ENCODE measurements at regions not wholly inside any gene's neighbourhood (a gene's known extent, or its start where the extent isn't known, plus 50 kb on each side); places are given as distances from the start of the nearest gene placed in this dataset.

DNA sequence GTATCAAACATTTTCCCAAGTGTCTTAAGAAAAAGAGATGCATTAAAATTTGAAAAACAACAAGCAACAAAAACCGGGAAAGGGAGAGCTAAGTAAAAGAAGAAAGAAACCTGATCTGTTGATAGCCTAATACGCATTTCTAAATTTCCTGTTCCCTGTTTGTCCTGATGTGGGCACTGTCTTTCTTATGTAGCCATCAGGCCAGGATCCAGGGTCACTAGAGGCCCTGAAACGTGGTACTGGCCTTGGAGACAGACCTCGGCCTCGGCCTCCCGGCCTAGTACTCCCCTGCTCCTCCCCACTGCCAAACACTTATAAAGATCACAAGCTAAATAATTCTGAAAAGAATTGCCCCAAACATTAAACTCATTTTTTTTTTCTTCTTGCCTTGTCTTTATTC, 547.2 kb downstream of the IRX1 start:
- no peak for DNase-seq

GRCh38 chr5:4144411-4145007, 548.9 kb downstream of the IRX1 start:
- no peak for DNase-seq

GRCh38 chr5:4145511-4145910, 549.9 kb downstream of the IRX1 start:
- DNase-seq: no peak

- DNase-seq: no peak
Observed at GRCh38 chr5:4148009-4148408, 552.4 kb downstream of the IRX1 start.

DNA sequence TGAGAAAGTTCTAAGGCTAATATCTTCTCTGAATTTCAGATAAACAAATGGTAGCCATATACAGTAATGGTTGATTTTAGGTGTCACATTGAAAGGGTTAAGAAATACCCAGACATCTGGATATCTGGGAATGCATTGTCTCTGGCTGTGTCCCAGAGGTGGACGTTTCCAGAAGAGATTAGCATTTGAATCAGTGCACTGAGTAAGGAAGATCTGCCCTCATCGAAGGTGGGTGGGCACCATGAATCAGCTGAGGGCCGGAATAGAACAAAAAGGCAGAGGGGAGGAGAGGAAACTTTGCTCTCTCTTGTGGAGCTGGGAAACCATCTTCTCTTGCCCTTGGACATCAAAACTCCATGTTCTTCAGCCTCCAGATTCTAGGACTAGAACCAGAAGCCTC, 554.4 kb downstream of the IRX1 start:
- no peak for DNase-seq

DNA sequence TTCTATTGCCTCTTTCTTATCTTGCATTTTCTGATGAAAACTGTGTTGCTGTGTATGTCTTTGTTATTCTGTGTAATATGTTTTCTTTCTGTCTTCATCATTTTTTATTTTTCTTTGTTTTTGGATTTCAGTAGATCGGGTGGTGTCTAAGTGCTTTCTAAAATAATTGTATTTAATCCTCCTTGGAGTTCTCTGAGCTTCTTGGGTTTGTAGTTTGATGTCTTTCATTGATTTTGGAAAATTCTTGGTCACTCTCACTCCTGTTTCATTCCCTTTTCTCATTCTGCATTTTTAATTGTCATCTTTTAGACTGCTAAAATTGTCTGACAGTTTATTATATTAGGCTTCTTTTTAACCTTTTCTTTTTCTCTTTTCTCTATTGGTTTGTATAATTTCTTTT, 560.5 kb downstream of the IRX1 start:
- no peak for DNase-seq

- DNase-seq: no peak
Observed at GRCh38 chr5:4156889-4157288, 561.3 kb downstream of the IRX1 start.

DNA sequence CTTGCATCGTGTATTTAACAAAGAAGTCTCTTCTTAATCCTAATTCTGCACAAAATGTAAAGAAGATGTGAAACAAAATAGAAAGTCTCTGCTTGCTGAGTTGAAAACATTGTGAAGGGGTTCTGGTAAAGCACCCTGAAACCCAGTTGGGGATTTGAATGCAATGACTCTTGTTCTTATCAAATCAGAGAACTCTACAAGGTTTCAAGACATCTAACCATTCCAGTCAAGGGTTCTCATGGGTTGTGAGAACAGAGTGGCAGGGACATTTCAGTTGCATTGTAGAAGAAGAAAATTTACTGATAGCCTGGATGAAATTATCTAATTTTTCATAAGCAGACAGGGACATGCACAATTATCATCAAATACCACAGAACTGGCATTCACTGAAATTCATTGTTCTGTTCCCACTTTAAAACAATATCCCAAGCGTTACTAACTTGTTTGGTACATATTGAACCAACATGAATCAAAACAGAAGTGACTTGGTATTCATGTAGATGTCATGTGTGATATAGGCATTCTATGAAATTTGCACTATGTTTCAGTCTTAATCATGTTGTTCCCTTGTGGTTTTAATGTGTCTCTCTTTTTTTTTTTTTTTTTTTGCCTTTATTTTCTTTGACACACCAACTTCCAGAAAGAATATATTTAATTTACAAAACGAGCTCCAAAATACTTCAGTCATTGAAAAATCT, 563.3 kb downstream of the IRX1 start:
- DNase-seq: no peak

DNA sequence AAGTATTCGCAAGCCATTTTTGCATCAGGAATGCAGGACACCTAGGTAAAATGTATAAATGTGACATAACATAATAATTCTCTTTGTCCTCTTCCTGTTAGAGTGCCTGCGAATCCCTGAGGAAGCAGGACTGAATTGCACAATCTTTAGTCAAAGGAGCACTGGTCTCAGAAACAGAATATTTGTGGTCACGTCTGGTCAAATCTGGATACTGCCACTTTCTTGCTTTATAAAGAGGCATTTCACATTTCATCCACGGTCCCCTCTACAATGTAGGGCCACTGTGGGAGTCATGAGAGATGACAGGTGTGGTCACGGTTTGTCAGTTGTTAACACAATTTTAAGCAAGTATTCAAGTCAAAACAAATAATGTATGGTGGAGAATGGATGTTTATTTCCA, 564.0 kb downstream of the IRX1 start:
- DNase-seq: no peak

DNA sequence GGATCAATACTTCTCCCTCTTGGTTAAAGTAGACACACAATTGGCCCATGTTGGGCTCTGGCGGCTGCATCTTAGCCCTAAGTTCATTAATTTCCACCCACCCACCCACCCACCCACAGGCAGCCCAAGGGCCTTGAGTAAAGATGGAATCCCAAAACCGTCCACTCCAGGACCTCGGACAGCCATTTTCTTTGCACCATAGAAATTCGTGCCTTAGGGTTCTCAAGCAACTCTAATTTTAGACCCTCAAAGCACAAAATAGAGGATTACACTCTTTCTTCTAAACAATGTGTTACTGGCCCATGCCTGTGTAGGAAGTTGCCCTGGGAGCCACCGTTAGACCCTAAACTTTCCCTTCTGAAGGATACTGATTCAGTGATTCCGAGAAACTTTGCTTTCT, 568.5 kb downstream of the IRX1 start:
- no peak for DNase-seq

DNA sequence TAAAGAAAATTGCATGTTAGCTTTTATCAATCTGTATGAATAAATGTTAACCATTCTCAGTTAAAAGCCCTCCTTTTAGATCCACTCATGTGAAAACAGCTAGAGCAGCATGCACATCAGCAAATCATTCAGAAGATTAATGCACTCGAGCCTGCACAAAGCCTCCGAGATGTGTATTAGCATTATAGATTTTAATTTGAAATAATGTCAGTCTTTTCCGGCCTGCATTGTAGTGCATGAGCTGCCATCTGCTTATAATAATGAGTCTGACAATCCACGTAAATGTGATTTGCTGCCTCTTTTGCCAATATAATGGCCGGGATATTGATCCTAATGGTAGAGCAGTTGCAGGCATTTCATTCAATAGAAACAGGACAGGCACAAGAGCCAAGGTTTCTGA, 585.1 kb downstream of the IRX1 start:
- DNase-seq: no peak

- DNase-seq: no peak
Observed at GRCh38 chr5:4182144-4182543, 586.5 kb downstream of the IRX1 start.

GRCh38 chr5:4185127-4185526, 589.5 kb downstream of the IRX1 start:
- no peak for DNase-seq

DNA sequence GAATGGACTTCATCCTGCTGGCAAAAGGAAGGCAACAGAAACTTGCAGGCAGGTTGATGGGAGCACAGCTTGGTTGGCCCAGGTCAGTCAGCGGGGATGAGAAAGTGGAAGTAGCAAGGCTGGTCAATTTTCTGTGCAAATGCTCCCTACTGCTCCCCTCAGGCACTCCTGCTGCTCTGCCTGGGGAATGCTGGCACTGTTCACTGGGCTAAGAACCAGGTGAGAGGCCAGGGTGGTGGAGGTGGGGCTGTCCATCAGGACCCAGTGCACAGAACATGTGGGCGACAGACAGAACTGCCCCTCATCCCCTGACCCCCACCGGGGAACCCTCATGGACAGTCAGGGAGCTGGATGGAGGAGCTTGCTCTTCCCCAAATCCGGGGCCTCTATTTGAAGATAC, 593.1 kb downstream of the IRX1 start:
- DNase-seq: no peak

DNA sequence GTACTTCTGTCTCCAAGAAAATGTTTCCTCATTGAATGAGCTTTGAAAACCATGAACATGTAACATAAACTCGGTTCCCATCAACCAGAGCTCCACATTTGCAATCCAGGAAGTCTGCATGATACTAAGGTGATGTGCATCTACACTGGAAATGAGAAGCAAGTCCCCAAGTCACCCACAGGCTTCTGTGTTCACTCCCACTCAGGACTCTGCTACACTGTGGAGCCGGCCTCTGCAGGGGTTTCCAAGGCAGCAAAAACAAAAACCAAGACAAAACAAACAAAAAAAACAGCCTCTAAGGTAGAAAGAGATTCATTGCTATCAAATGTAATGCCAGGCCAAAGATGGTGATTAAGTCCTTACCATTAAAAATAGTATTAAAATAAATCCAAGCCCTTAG, 593.7 kb downstream of the IRX1 start:
- no peak for DNase-seq

DNA sequence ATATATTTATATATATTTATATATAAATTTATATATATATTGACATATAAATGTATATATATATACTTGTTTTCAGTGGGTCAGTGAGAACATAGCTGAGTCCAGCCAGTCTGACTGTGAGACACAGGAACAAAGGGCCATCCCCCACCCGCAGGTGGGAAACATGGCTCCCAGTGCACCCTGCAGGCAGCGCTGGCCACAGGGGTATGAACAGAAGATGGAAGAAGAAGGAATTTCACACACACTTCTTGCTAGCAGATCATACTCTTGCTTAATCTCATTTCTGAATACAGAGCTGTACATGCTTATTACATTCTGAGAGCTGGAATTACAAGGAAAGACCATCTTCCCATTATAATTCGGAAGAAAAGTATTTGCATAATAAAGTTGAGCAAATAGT, 595.4 kb downstream of the IRX1 start:
- no peak for DNase-seq

DNA sequence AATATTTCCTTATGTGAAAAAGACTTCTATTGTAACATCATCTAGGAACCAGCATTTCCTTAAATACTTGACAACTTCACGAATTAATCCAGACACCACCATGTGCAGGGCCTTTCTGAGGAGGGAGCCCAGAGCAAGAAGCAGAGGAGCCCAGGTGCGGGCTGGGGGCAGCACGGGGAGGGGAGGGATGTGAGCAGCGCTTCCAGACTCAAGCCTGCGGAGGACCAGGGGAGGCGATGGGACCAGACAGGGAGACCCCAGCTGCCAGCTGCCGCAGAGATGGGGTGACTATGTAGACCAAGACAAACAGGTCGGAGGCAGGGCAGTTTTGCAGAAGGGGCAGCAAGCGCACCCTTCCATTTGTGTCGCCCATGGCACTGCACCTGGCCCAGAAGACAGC, 596.1 kb downstream of the IRX1 start:
- no peak for DNase-seq

DNA sequence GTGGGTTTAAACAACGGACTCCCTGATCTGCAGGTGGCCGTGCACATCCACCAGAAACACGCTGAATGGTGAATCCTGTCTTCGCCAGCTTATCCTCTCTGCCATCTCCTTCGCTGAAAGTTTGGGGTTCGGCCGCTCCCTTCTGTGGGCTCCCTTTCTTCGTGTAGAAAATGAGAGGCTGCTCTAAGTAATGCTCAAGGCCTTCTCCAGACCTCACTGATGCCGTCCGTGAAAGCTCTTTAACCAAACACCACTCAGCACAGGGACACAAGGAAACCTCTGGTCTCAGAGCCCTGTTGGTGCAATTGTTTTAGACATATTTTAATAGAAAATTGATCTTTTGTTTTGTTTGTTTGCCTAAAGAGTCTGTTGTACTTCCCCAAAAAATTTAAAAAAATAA, 596.5 kb downstream of the IRX1 start:
- no peak for DNase-seq

- no peak for DNase-seq
Observed at GRCh38 chr5:4196744-4197143, 601.1 kb downstream of the IRX1 start.

DNA sequence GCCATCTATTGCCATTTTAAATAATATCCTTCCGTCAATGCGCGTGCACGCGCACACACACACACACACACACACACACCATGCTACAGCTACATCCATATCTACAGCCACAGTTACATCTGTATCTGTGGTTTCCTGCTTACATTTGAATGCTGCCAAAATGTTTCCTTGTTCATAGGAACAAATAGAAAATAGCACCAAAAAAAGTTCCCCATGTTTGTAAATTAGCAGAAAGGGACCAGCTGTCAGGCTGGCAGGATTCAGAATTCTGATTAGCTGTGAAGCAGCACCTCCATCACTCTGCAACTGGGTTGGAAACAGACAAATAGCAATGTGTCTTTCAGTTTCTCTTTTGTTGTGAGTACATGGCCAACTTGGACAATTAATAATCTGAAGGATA, 601.5 kb downstream of the IRX1 start:
- no peak for DNase-seq

GRCh38 chr5:4198461-4198860, 602.8 kb downstream of the IRX1 start:
- no peak for DNase-seq

GRCh38 chr5:4199049-4199841, 603.6 kb downstream of the IRX1 start:
- no peak for DNase-seq

DNA sequence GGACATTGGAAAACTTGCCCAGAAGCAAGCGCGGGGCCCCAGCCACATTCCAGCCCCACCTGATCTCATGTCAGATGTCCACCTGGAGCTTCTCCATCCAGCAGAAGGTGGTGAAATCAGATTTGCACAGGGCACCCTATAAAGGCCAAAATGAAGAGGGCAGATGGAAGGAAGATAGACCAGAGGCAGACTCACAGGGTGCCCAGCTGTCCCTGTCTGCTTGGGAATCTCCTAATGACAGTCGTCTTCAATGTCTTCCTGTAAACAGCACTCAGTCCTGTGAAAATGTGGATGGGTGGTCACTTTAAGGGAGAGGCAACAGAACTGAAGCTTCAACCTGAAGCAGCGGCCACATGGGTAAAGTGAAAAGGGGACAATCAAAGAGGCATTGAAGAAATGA, 607.5 kb downstream of the IRX1 start:
- no peak for DNase-seq

All from effector CD4-positive, alpha-beta T cell (primary cell).